ENCODE measurements at regions not wholly inside any gene's neighbourhood (a gene's known extent, or its start where the extent isn't known, plus 50 kb on each side); places are given as distances from the start of the nearest gene placed in this dataset.

DNA sequence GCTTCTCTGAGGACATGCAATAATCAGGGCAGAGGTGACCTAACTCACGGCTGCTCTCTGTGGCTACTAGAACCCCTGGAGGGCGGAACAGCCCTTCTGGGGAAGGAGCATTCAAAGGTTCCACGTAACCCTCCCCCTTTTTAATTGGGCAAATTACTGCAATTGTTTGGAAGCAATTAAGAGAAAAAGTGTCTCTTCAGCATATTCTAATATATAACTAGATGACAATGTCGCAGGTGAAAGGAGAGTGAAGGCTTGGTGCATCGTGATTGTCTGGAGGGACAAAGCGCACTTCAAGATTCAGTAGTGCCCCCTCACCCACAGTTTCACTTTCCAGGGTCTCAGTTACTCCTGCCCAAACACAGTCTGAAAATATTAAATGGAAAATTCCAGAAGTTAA is 720.8 kb downstream of the DCDC2C start:
- no peaks in the 10 kb centered on the region for H3K9me3 ChIP-seq (ENCODE audit: insufficient read depth, low read length)
- peaks cover 10% of the 10 kb centered on the region for H3K4me1 ChIP-seq (ENCODE audit: low read length)
- no peak overlapping the region for H3K4me2 ChIP-seq (ENCODE audit: low read length)
- H3K9ac ChIP-seq (ENCODE audit: low read length) = no peak overlapping the region
- no peak overlapping the region for H3K4me3 ChIP-seq (ENCODE audit: low read length)
- no peaks in the 10 kb centered on the region for H3K79me2 ChIP-seq (ENCODE audit: low read length)
- H3K27me3 ChIP-seq (ENCODE audit: low read depth, low read length) = no peaks in the 10 kb centered on the region
- H3K27ac ChIP-seq (ENCODE audit: low read length) = no peak overlapping the region
- H2AFZ ChIP-seq (ENCODE audit: low read depth, low read length) = no peak overlapping the region
- no peaks in the 10 kb centered on the region for H4K20me1 ChIP-seq (ENCODE audit: insufficient read depth, low read length)
- no peaks in the 10 kb centered on the region for H3K36me3 ChIP-seq (replicated peaks; ENCODE audit: low read depth, low read length)
- no peak for TF ChIP-seq CTCF (IDR thresholded peaks at IDR 0.05; ENCODE audit: low read depth, low read length)
- TF ChIP-seq EZH2phosphoT487 (IDR thresholded peaks at IDR 0.05; ENCODE audit: low read depth) = no peak

DNA sequence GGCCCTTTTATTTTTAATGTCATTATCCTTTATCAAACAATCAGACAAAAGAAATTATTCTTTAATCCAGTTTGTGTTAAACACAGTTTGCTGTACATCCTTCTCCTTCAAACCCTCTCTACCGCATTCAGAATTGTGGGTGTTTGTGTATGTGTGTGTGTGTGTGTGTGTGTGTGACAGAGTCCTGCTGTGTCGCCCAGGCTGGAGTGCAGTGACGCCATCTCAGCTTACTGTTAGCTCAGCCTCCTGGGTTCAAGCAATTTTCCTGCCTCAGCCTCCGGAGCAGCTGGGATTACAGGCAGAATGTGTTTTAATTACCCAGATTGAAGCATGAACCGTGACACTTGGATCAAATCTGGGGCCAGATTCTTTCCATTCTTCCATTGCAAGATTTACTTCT is 723.7 kb downstream of the DCDC2C start:
- H3K9me3 ChIP-seq (ENCODE audit: insufficient read depth, low read length) = no peaks in the 10 kb centered on the region
- H2AFZ ChIP-seq (ENCODE audit: low read depth, low read length) = no peak overlapping the region
- no peak overlapping the region for H3K4me2 ChIP-seq (ENCODE audit: low read length)
- H3K36me3 ChIP-seq (replicated peaks; ENCODE audit: low read depth, low read length) = no peaks in the 10 kb centered on the region
- H3K4me3 ChIP-seq (ENCODE audit: low read length) = no peak overlapping the region
- no peaks in the 10 kb centered on the region for H3K27me3 ChIP-seq (ENCODE audit: low read depth, low read length)
- H3K4me1 ChIP-seq (ENCODE audit: low read length) = no peaks in the 10 kb centered on the region
- no peak overlapping the region for H3K9ac ChIP-seq (ENCODE audit: low read length)
- no peaks in the 10 kb centered on the region for H3K79me2 ChIP-seq (ENCODE audit: low read length)
- H4K20me1 ChIP-seq (ENCODE audit: insufficient read depth, low read length) = no peaks in the 10 kb centered on the region
- TF ChIP-seq CTCF (IDR thresholded peaks at IDR 0.05; ENCODE audit: low read depth, low read length) (no peak), EZH2phosphoT487 (IDR thresholded peaks at IDR 0.05; ENCODE audit: low read depth) (no peak)
- no peak overlapping the region for H3K27ac ChIP-seq (ENCODE audit: low read length)

DNA sequence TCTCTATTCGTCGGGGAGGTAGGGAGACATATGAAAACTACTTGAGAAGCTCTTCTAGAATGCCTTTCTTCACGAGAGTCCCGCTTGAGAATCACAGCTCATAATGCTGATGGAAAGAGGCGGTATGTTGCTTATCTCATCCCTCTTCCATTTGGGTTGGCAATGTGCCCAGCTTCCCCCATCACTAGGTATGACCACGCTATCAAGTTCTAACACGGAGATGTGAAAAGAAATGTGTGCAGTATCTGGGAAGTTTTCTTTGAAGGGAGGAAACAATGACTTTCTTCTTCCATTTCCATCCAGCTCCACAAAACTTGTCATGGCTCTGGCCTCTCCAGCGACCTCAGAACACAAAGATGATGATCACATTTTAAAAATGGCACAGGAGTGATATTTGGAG is 742.4 kb downstream of the DCDC2C start:
- no peak overlapping the region for H3K27ac ChIP-seq (ENCODE audit: low read length)
- no peak overlapping the region for H3K4me2 ChIP-seq (ENCODE audit: low read length)
- no peaks in the 10 kb centered on the region for H3K9me3 ChIP-seq (ENCODE audit: insufficient read depth, low read length)
- H3K79me2 ChIP-seq (ENCODE audit: low read length) = no peaks in the 10 kb centered on the region
- H3K4me3 ChIP-seq (ENCODE audit: low read length) = no peak overlapping the region
- H3K9ac ChIP-seq (ENCODE audit: low read length) = no peak overlapping the region
- H3K27me3 ChIP-seq (ENCODE audit: low read depth, low read length) = no peaks in the 10 kb centered on the region
- H2AFZ ChIP-seq (ENCODE audit: low read depth, low read length) = no peak overlapping the region
- H3K4me1 ChIP-seq (ENCODE audit: low read length) = no peaks in the 10 kb centered on the region
- no peaks in the 10 kb centered on the region for H3K36me3 ChIP-seq (replicated peaks; ENCODE audit: low read depth, low read length)
- TF ChIP-seq CTCF (IDR thresholded peaks at IDR 0.05; ENCODE audit: low read depth, low read length) (no peak), EZH2phosphoT487 (IDR thresholded peaks at IDR 0.05; ENCODE audit: low read depth) (no peak)
- no peaks in the 10 kb centered on the region for H4K20me1 ChIP-seq (ENCODE audit: insufficient read depth, low read length)

GRCh38 chr2:4454907-4455306 is 751.5 kb downstream of the DCDC2C start:
- no peaks in the 10 kb centered on the region for H4K20me1 ChIP-seq (ENCODE audit: insufficient read depth, low read length)

More at GRCh38 chr2:4454907-4455306, 751.5 kb downstream of the DCDC2C start:
- Histone ChIP-seq H3K4me2 (ENCODE audit: low read length) (no peak overlapping the region), H3K4me1 (ENCODE audit: low read length) (no peaks in the 10 kb centered on the region), H3K27ac (ENCODE audit: low read length) (no peak overlapping the region), H3K36me3 (replicated peaks; ENCODE audit: low read depth, low read length) (no peaks in the 10 kb centered on the region), H3K79me2 (ENCODE audit: low read length) (no peaks in the 10 kb centered on the region), H3K27me3 (ENCODE audit: low read depth, low read length) (no peaks in the 10 kb centered on the region), H3K4me3 (ENCODE audit: low read length) (no peak overlapping the region), H3K9me3 (ENCODE audit: insufficient read depth, low read length) (no peaks in the 10 kb centered on the region), H2AFZ (ENCODE audit: low read depth, low read length) (no peak overlapping the region), H3K9ac (ENCODE audit: low read length) (no peak overlapping the region)
- no peak for TF ChIP-seq EZH2phosphoT487 (IDR thresholded peaks at IDR 0.05; ENCODE audit: low read depth)
- no peak for TF ChIP-seq CTCF (IDR thresholded peaks at IDR 0.05; ENCODE audit: low read depth, low read length)

All from OCI-LY3 (cell line).